Stomach (tissue), 8 donors: ENCODE measurements at regions not wholly inside any gene's neighbourhood (a gene's known extent, or its start where the extent isn't known, plus 50 kb on each side); places are given as distances from the start of the nearest gene placed in this dataset.

ENCODE experiments used
- DNase-seq, 2 donors: peaks; one replicate each; pipeline versions ENCODE4 v3.0.0 to v3.0.0-alpha.2; 2013 to 2019
- H3K27ac ChIP-seq, 5 donors: fragments of 200-600 bp in 4 of 5; sonication (generic) in 4 of 5; one replicate each; pipeline ENCODE4 v1.5.1; 2013 to 2019; ENCODE audit warnings: mild to moderate bottlenecking in 1 of 5, moderate library complexity in 1 of 5
- H3K27me3 ChIP-seq, 3 donors: fragments of 200-600 bp; sonication (generic); one replicate each; pipeline ENCODE4 v1.5.1; 2017 to 2019; ENCODE audit warnings: mixed run types in 1 of 3
- H3K36me3 ChIP-seq, 4 donors: fragments of 200-600 bp; sonication (generic); 1 replicate in 3 of 4; 2 replicates in 1 of 4; pipeline ENCODE4 v1.5.1; 2016 to 2019
- H3K4me1 ChIP-seq, 4 donors: fragments of 200-600 bp; sonication (generic); one replicate each; pipeline ENCODE4 v1.5.1; 2016 to 2019
- H3K4me3 ChIP-seq, 4 donors: fragments of 200-600 bp; sonication (generic) in 3 of 4; one replicate each; pipeline ENCODE4 v1.5.1; 2016 to 2019; ENCODE audit warnings: mild to moderate bottlenecking in 1 of 4
- H3K9me3 ChIP-seq, 4 donors: fragments of 200-600 bp; sonication (generic); one replicate each; pipeline ENCODE4 v1.5.1; 2016 to 2019
- CTCF ChIP-seq, 7 experiments: fragments of 450-650 bp in 4 of 7; fragments of 200-600 bp in 3 of 7; sonication (generic) in 3 of 7; IDR thresholded peaks; one replicate each; pipeline ENCODE4 v1.5.1; 2016 to 2019; ENCODE audit warnings: antibody characterized with exemption in 7 of 7, control low read depth in 2 of 7, mild to moderate bottlenecking in 1 of 7
- EP300 ChIP-seq: sonication (generic); formaldehyde crosslinking; IDR thresholded peaks from one replicate; pipeline ENCODE4 v1.6.1; 2017; ENCODE audit warnings: antibody characterized with exemption
- POLR2A ChIP-seq, 4 donors: fragments of 450-650 bp; IDR thresholded peaks; one replicate each; pipeline ENCODE4 v1.6.1; 2016; ENCODE audit warnings: antibody characterized with exemption in 4 of 4, control low read depth in 2 of 4, mild to moderate bottlenecking in 1 of 4, moderate library complexity in 1 of 4
- POLR2AphosphoS5 ChIP-seq, 3 donors: sonication (generic); formaldehyde crosslinking; IDR thresholded peaks; one replicate each; pipeline ENCODE4 v1.6.1; 2016; ENCODE audit warnings: antibody characterized with exemption in 3 of 3
- WGBS, 5 donors: extraction: QIAGEN DNeasy Blood & Tissue Kit in 3 of 5; methylation state at CpG; one replicate each; pipeline versions ENCODE4 v1.1.5 to v1.1.7; 2013 to 2018; 5-methylcytosine and 5-hydroxymethylcytosine counted together
- intact Hi-C: fragments of 100-400 bp; cut with DNase I; formaldehyde crosslinking; loops from one replicate; pipeline ENCODE4 v1.15.1; 2023; ENCODE audit warnings: low total_unique reads
- donor health status: healthy with polysubstance abuse.
- donor health status: Bipolar disorder and iron deficiency.
- donor health status: healthy.

GRCh38 chr15:95499397-95499796 is 831.1 kb upstream of the NR2F2 start:
- Histone ChIP-seq H3K9me3 (no peaks in the 10 kb centered on the region), H3K4me1 (peaks cover 0 to 7% (median 6%) of the 10 kb centered on the region in 4 donors), H3K27me3 (no peaks in the 10 kb centered on the region), H3K36me3 (no peaks in the 10 kb centered on the region), H3K27ac (no peak overlapping the region), H3K4me3 (no peak overlapping the region)
- TF ChIP-seq POLR2AphosphoS5 (IDR thresholded peaks at IDR 0.05) = no peak
- no peak for TF ChIP-seq POLR2A (IDR thresholded peaks at IDR 0.05)
- no peak for TF ChIP-seq EP300
- no peak for TF ChIP-seq CTCF (IDR thresholded peaks at IDR 0.05)
- 72 to 86% (median 76%) methylated on average over 3 of the region's 3 CpGs for WGBS, 5 donors
- intact Hi-C loops = no loop called here
- no peak for DNase-seq

DNA sequence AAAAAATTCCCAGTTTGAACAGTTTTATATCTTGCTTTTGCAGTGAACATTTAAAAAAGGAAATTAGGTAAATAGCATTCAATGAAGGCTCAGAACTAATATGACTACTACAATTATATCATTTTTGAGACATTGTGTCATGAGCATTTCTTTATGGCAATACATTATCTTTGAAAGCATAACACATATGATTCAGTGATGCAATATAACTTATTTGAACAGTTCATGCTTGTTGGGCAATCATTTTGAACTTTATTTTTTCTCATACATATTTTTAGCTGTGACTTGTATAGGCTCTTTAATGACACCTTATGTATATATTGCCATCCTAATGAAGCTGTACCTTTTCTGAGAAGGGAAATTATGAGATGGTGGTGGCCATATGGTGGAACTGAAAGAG is 828.6 kb upstream of the NR2F2 start:
- TF ChIP-seq EP300 (no peak), POLR2AphosphoS5 (IDR thresholded peaks at IDR 0.05) (no peak), POLR2A (IDR thresholded peaks at IDR 0.05) (no peak), CTCF (IDR thresholded peaks at IDR 0.05) (no peak)
- no peak for DNase-seq
- Histone ChIP-seq H3K27ac (no peak overlapping the region), H3K4me1 (no peaks in the 10 kb centered on the region), H3K27me3 (no peaks in the 10 kb centered on the region), H3K4me3 (no peak overlapping the region), H3K9me3 (no peaks in the 10 kb centered on the region), H3K36me3 (no peaks in the 10 kb centered on the region)
- intact Hi-C loops = no loop called here

DNA sequence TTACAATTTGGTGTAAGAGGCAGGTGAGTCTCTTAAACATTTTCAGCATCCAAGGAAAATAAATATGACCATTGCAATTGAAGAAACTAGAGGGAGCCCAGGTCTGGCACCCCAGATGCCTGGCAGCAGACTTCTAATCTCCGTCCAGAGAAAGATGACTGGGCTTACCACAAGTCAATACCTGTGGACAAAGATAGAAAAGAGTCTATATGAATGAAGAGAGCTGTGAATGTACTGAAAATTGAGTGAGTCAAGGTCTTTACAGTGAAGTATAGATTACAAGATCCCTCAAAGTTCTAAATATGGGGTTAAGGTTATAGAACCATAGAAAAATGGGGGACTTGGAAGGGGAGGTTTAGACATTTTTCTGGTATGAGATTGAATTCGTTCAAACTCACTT is 827.4 kb upstream of the NR2F2 start:
- intact Hi-C loops = no loop called here
- H3K27ac ChIP-seq = no peak overlapping the region
- TF ChIP-seq CTCF (IDR thresholded peaks at IDR 0.05) (no peak), POLR2AphosphoS5 (IDR thresholded peaks at IDR 0.05) (no peak), EP300 (no peak)
- DNase-seq = no peak
- no peaks in the 10 kb centered on the region for H3K4me1 ChIP-seq
- WGBS, 5 donors = 53 to 80% (median 58%) methylated on average over 2 of the region's 2 CpGs
- no peaks in the 10 kb centered on the region for H3K9me3 ChIP-seq
- H3K36me3 ChIP-seq = no peaks in the 10 kb centered on the region
- H3K4me3 ChIP-seq = no peak overlapping the region
- H3K27me3 ChIP-seq = no peaks in the 10 kb centered on the region

- DNase-seq = no peak
- Histone ChIP-seq H3K4me1 (no peaks in the 10 kb centered on the region), H3K4me3 (no peak overlapping the region), H3K36me3 (no peaks in the 10 kb centered on the region), H3K9me3 (no peaks in the 10 kb centered on the region), H3K27ac (no peak overlapping the region), H3K27me3 (no peaks in the 10 kb centered on the region)
- 65 to 80% (median 74%) methylated on average over 3 of the region's 3 CpGs for whole genome bisulfite sequencing, 5 donors
- no peak for TF ChIP-seq POLR2AphosphoS5 (IDR thresholded peaks at IDR 0.05)
- TF ChIP-seq CTCF (IDR thresholded peaks at IDR 0.05) = no peak
- TF ChIP-seq POLR2A (IDR thresholded peaks at IDR 0.05) = no peak
- no peak for TF ChIP-seq EP300
- intact Hi-C loops = no loop called here
Measured at GRCh38 chr15:95503640-95504225, 826.8 kb upstream of the NR2F2 start.
